ENCODE measurements at regions not wholly inside any gene's neighbourhood (a gene's known extent, or its start where the extent isn't known, plus 50 kb on each side); places are given as distances from the start of the nearest gene placed in this dataset.

DNA sequence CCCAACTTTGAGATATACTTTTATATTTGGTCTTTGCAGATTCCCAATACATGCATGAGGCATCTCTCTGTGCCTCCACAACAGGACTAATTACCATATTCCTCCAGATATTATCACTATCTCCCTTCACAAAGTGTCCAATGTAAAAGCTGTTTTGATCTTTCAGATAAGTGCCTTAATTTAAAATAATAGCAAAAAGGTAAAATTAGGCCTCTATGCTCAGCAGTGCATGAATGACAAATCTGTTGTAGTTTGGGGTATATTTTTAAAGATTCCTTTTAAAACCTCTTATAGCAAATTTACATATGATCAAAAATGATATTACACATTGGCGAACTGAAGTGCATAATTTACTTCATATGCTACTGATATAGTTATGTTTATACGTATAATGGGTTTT, 369.2 kb upstream of the CCNH start:
- no peaks in the 10 kb centered on the region for H3K9me3 ChIP-seq
- TF ChIP-seq CTCF (IDR thresholded peaks at IDR 0.05): no peak
- no peak overlapping the region for H3K4me3 ChIP-seq
- H3K27me3 ChIP-seq: peaks cover 0 to 35% (median 12%) of the 10 kb centered on the region in 4 donors
- H3K36me3 ChIP-seq: no peaks in the 10 kb centered on the region
- no peaks in the 10 kb centered on the region for H3K4me1 ChIP-seq
- no peak overlapping the region for H3K27ac ChIP-seq
- DNase-seq: no peak
- ATAC-seq: no peak
- no peak for FAIRE-seq
- 71 to 89% methylated on average over 2 of the region's 2 CpGs for WGBS, 2 donors
- intact Hi-C loops (cut with DNase I): loop anchor here in 1 of 3 donors (5.0 kb wide), 1 partner anchor 895 kb away; no protein-coding TSS in a partner anchor

DNA sequence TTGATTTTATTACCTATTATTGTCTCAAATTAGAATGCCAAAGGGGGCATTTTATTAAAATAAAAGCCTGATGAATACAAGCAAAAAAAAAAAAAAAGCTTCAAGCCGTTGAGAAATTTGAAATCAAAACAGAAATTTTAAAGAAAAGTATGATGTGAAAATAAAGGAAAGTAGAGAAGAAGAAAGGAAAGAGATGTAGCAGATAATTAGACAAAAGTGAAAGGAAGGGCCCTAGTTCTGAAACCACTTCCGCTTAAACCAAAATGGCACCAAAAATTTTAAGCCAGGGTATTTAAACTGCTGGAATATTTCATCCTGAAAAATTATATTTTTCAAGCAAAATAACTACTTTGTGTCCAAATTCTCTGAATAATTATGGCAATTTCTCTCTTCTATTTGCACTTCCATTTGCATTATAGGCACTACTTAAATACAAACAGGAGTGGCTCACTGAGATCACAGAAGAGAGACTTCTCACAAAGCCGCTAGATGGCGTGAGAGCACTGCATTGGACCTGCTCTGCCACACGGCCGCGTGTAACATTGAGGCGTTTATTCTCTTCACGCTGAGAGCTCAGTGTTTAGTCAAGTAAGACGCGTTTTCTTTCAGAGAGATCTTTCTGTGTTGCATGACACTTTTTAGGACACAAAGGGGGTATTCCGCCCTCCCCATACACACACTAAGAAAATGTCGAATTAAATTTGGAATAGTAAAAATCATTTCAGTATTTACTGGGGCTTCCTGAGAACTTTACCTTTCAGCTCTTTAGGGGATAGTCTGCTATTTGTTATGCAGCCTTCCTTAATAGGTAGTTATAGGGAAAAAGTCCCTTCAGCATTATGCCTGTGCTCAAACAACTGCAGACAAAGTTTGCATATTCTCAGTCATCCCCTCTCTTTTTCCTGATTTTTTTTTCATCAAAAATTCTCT, 368.4 kb upstream of the CCNH start:
- intact Hi-C loops (cut with DNase I): loop anchor here in 1 of 3 donors (5.0 kb wide), 1 partner anchor 896 kb away; no protein-coding TSS in a partner anchor
- H3K27ac ChIP-seq: no peak overlapping the region
- peak; percentile 45 for FAIRE-seq
- peak; percentile 63 to 85 (median 74) for TF ChIP-seq CTCF (IDR thresholded peaks at IDR 0.05)
- H3K27me3 ChIP-seq: peaks cover 0 to 35% (median 12%) of the 10 kb centered on the region in 4 donors
- H3K36me3 ChIP-seq: no peaks in the 10 kb centered on the region
- H3K4me1 ChIP-seq: no peaks in the 10 kb centered on the region
- peak; percentile 94 to 100 (median 100) for ATAC-seq
- H3K4me3 ChIP-seq: no peak overlapping the region
- DNase-seq: peak; percentile 64 to 80 (median 70)
- 10 to 11% methylated on average over 13 of the region's 13 CpGs for WGBS, 2 donors
- H3K9me3 ChIP-seq: no peaks in the 10 kb centered on the region

GRCh38 chr5:87778876-87779275, 366.1 kb upstream of the CCNH start:
- ATAC-seq (no peak), FAIRE-seq (no peak), DNase-seq (no peak)
- Histone ChIP-seq H3K4me3 (no peak overlapping the region), H3K9me3 (no peaks in the 10 kb centered on the region), H3K27ac (no peak overlapping the region), H3K4me1 (no peaks in the 10 kb centered on the region), H3K36me3 (no peaks in the 10 kb centered on the region), H3K27me3 (peaks cover 0 to 35% (median 11%) of the 10 kb centered on the region in 4 donors)
- TF ChIP-seq CTCF (IDR thresholded peaks at IDR 0.05): no peak
- intact Hi-C loops (cut with DNase I): loop anchor here in 1 of 3 donors (10.0 kb wide), 1 partner anchor 906 kb away; no protein-coding TSS in a partner anchor
- WGBS, 2 donors: 37 to 51% methylated on average over 1 of the region's 1 CpG

- no peak for FAIRE-seq
- Histone ChIP-seq H3K27ac (no peak overlapping the region), H3K4me1 (no peaks in the 10 kb centered on the region), H3K27me3 (peaks cover 0 to 30% (median 5%) of the 10 kb centered on the region in 4 donors), H3K36me3 (no peaks in the 10 kb centered on the region), H3K4me3 (no peak overlapping the region), H3K9me3 (no peaks in the 10 kb centered on the region)
- ATAC-seq: no peak
- WGBS, 2 donors: 35 to 54% methylated on average over 1 of the region's 1 CpG
- no peak for TF ChIP-seq CTCF (IDR thresholded peaks at IDR 0.05)
- DNase-seq: no peak
- intact Hi-C loops (cut with DNase I): loop anchor here in 1 of 3 donors (10.0 kb wide), 1 partner anchor 907 kb away; no protein-coding TSS in a partner anchor
Observed at GRCh38 chr5:87777877-87778276, 365.1 kb upstream of the CCNH start.

Measured in pancreas (tissue), 10 donors.